Activated naive CD8-positive, alpha-beta T cell treated with anti-CD3 and anti-CD28 coated beads for 36 hours (primary cell): ENCODE measurements at regions not wholly inside any gene's neighbourhood (a gene's known extent, or its start where the extent isn't known, plus 50 kb on each side); places are given as distances from the start of the nearest gene placed in this dataset.

Experiments used
- DNase-seq: peaks from one replicate; pipeline ENCODE4 v3.0.0; 2021
- H3K27ac Mint-ChIP-seq: one replicate; pipeline ENCODE4 v1.8.0; 2022; ENCODE audit warnings: mild to moderate bottlenecking, moderate library complexity, mixed read lengths
- H3K27me3 Mint-ChIP-seq: one replicate; pipeline ENCODE4 v1.8.0; 2022; ENCODE audit warnings: mild to moderate bottlenecking, mixed read lengths
- H3K36me3 Mint-ChIP-seq: one replicate; pipeline ENCODE4 v1.8.0; 2021; ENCODE audit warnings: mild to moderate bottlenecking, mixed read lengths
- H3K4me1 Mint-ChIP-seq: one replicate; pipeline ENCODE4 v1.8.0; 2021; ENCODE audit warnings: mixed read lengths
- H3K4me3 Mint-ChIP-seq: one replicate; pipeline ENCODE4 v1.8.0; 2022; ENCODE audit warnings: mild to moderate bottlenecking, moderate library complexity, mixed read lengths
- H3K9me3 Mint-ChIP-seq: one replicate; pipeline ENCODE4 v1.8.0; 2022; ENCODE audit warnings: mixed read lengths

DNA sequence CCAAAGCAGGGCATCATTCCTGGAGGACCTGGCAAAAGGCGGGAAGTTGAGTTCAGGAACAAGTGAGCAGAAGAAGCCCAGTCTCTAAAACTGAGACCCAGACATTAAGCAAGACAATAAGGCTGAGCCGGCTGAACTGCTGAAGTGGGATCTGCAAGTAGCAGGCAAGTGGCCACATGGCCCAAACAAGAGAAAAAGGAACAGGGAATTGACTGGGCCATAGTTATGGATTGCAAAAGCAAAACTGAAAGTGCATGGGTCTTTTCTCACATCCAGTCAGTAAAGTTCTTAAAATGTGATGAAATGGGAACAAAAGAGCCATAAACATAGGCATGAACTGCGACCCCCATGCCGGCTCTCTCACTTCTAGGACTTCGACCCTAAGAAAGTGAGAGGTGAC, 101.2 kb downstream of the SCN11A start:
- Mint-ChIP-seq H3K4me1 (no peaks in the 10 kb centered on the region), H3K36me3 (no peaks in the 10 kb centered on the region), H3K27ac (no peak overlapping the region), H3K4me3 (no peak overlapping the region), H3K9me3 (no peaks in the 10 kb centered on the region), H3K27me3 (no peaks in the 10 kb centered on the region)
- DNase-seq: no peak

GRCh38 chr3:38949994-38950393, 101.8 kb downstream of the SCN11A start:
- Mint-ChIP-seq H3K27me3 (no peaks in the 10 kb centered on the region), H3K4me1 (no peaks in the 10 kb centered on the region), H3K36me3 (no peaks in the 10 kb centered on the region), H3K9me3 (no peaks in the 10 kb centered on the region), H3K27ac (no peak overlapping the region), H3K4me3 (no peak overlapping the region)
- no peak for DNase-seq

GRCh38 chr3:38940394-38940793, 111.3 kb downstream of the SCN11A start:
- H3K9me3 Mint-ChIP-seq: peaks cover 2% of the 10 kb centered on the region

DNA sequence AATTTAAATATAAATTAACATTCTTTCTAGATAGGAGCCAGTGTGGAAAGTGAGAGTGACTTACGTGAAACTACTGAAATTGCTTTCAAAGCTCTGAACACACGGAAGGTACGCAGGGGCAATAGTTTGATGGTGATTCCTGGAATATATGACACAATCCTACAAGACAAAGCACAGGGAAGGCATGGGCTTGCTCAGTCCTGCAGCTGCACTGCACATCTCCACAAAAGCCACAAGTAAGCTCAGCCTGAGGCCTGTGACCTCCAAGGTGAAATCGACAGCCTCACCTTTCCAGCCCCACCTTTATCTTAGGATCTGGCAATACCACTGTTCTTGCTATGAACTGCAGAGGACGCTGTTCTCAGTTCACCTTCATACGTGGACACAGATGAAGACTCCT, 109.3 kb upstream of the SCN10A start:
- no peak for DNase-seq
- no peaks in the 10 kb centered on the region for H3K36me3 Mint-ChIP-seq
- H3K27me3 Mint-ChIP-seq: peaks cover 3% of the 10 kb centered on the region

More at GRCh38 chr3:38940394-38940793, 111.3 kb downstream of the SCN11A start:
- Mint-ChIP-seq H3K4me3 (no peak overlapping the region), H3K4me1 (no peaks in the 10 kb centered on the region), H3K27ac (no peak overlapping the region), H3K27me3 (no peaks in the 10 kb centered on the region), H3K36me3 (no peaks in the 10 kb centered on the region)
- DNase-seq: no peak

DNA sequence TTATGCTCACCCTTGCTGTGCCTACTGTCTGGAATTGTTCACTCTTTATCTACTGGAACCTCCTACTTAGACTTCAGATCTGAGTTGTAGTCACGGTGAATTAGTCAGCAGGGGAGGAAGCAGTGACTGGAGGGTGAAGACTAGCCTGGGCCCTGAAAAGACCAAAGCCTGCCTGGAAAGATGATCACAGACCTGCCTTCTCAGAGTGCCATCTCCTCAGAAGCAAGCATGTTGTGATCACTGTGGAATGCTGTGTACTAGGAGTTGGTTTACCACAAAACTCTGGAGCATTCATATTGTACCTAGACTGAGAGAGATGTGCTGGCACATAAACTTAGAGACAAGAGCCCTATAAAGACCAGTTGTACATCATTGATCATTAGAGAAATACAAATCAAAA, 100.7 kb upstream of the SCN10A start:
- H3K9me3 Mint-ChIP-seq: no peaks in the 10 kb centered on the region
- no peaks in the 10 kb centered on the region for H3K4me1 Mint-ChIP-seq
- no peaks in the 10 kb centered on the region for H3K36me3 Mint-ChIP-seq
- H3K27ac Mint-ChIP-seq: no peak overlapping the region
- DNase-seq: no peak
- no peaks in the 10 kb centered on the region for H3K27me3 Mint-ChIP-seq
- H3K4me3 Mint-ChIP-seq: no peak overlapping the region

More for the DNA sequence above, 109.3 kb upstream of the SCN10A start:
- no peaks in the 10 kb centered on the region for H3K9me3 Mint-ChIP-seq
- no peaks in the 10 kb centered on the region for H3K4me1 Mint-ChIP-seq
- no peak overlapping the region for H3K27ac Mint-ChIP-seq
- no peak overlapping the region for H3K4me3 Mint-ChIP-seq

- Mint-ChIP-seq H3K27me3 (no peaks in the 10 kb centered on the region), H3K9me3 (no peaks in the 10 kb centered on the region), H3K27ac (no peak overlapping the region), H3K36me3 (no peaks in the 10 kb centered on the region), H3K4me1 (no peaks in the 10 kb centered on the region), H3K4me3 (no peak overlapping the region)
- no peak for DNase-seq
Observed at GRCh38 chr3:38907426-38907825, 91.4 kb upstream of the SCN10A start.

- Mint-ChIP-seq H3K36me3 (no peaks in the 10 kb centered on the region), H3K4me1 (no peaks in the 10 kb centered on the region), H3K9me3 (peaks cover 14% of the 10 kb centered on the region), H3K4me3 (no peak overlapping the region), H3K27ac (no peak overlapping the region), H3K27me3 (no peaks in the 10 kb centered on the region)
- no peak for DNase-seq
Observed at GRCh38 chr3:38890426-38890825, 74.4 kb upstream of the SCN10A start.

GRCh38 chr3:38878646-38879045, 62.6 kb upstream of the SCN10A start:
- Mint-ChIP-seq H3K27me3 (no peaks in the 10 kb centered on the region), H3K4me3 (no peak overlapping the region)

More at GRCh38 chr3:38878646-38879045, 62.6 kb upstream of the SCN10A start:
- DNase-seq: no peak
- Mint-ChIP-seq H3K27ac (no peak overlapping the region), H3K4me1 (no peaks in the 10 kb centered on the region), H3K9me3 (no peaks in the 10 kb centered on the region), H3K36me3 (no peaks in the 10 kb centered on the region)
